Neural cell (in vitro differentiated cells): ENCODE measurements at regions not wholly inside any gene's neighbourhood (a gene's known extent, or its start where the extent isn't known, plus 50 kb on each side); places are given as distances from the start of the nearest gene placed in this dataset.

ENCODE experiments used
- H2AFZ ChIP-seq: fragments of 200-600, 300-800 bp; sonication (generic), shearing (Covaris generic); 2 replicates; pipeline ENCODE4 v1.6.0; 2014; ENCODE audit warnings: low read depth, mild to moderate bottlenecking, antibody characterized with exemption, low read length, moderate library complexity
- H3F3A ChIP-seq: fragments of 200-600 bp; shearing (Covaris generic); 2 replicates; pipeline ENCODE4 v1.6.1; 2016; ENCODE audit warnings: mild to moderate bottlenecking, moderate library complexity, mixed read lengths, antibody characterized with exemption, low read length; ENCODE audit not compliant: insufficient read depth, poor library complexity, severe bottlenecking
- H3K27ac ChIP-seq: fragments of 200-600, 300-800 bp; sonication (generic), shearing (Covaris generic); 2 replicates; pipeline ENCODE4 v1.5.1; 2014; ENCODE audit warnings: mild to moderate bottlenecking, low read length, moderate library complexity
- H3K27me3 ChIP-seq: fragments of 300-800, 200-600 bp; sonication (generic), shearing (Covaris generic); 2 replicates; pipeline ENCODE4 v1.6.0; 2014; ENCODE audit warnings: mild to moderate bottlenecking, low read depth, low read length, moderate library complexity; ENCODE audit not compliant: insufficient read depth
- H3K36me3 ChIP-seq: fragments of 300-800, 200-600 bp; sonication (generic), shearing (Covaris generic); 2 replicates; pipeline ENCODE4 v1.5.1; 2014; ENCODE audit warnings: mild to moderate bottlenecking, antibody characterized with exemption, low read length, moderate library complexity; ENCODE audit not compliant: insufficient read depth
- H3K4me2 ChIP-seq: fragments of 300-800, 200-600 bp; sonication (generic), shearing (Covaris generic); 2 replicates; pipeline ENCODE4 v1.6.0; 2014; ENCODE audit warnings: mild to moderate bottlenecking, low read length
- H3K4me3 ChIP-seq: fragments of 300-800, 200-600 bp; sonication (generic), shearing (Covaris generic); 2 replicates; pipeline ENCODE4 v1.5.1; 2014; ENCODE audit warnings: mild to moderate bottlenecking, low read length, moderate library complexity
- H3K79me2 ChIP-seq: fragments of 200-600 bp; shearing (Covaris generic); replicated peaks from 2 replicates; pipeline ENCODE4 v1.6.0; 2014; ENCODE audit warnings: mild to moderate bottlenecking, low read length, moderate library complexity; ENCODE audit not compliant: insufficient read depth
- H3K9ac ChIP-seq: fragments of 300-800, 200-600 bp; sonication (generic), shearing (Covaris generic); 2 replicates; pipeline ENCODE4 v1.6.1; 2016; ENCODE audit warnings: mild to moderate bottlenecking, low read length, mixed read lengths
- H3K9me2 ChIP-seq: fragments of 200-600 bp; shearing (Covaris generic); 2 replicates; pipeline ENCODE4 v1.6.1; 2016; ENCODE audit warnings: mild to moderate bottlenecking, low read length, mixed read lengths; ENCODE audit not compliant: insufficient read depth
- H3K9me3 ChIP-seq: fragments of 200-600, 300-800 bp; sonication (generic), shearing (Covaris generic); 2 replicates; pipeline ENCODE4 v1.6.1; 2016; ENCODE audit warnings: mild to moderate bottlenecking, mixed run types, low read length, moderate library complexity, mixed read lengths
- H4K20me1 ChIP-seq: fragments of 200-600 bp; shearing (Covaris generic); 2 replicates; pipeline ENCODE4 v1.6.1; 2016; ENCODE audit warnings: mild to moderate bottlenecking, mixed run types; ENCODE audit not compliant: insufficient read depth
- EP300 ChIP-seq: fragments of 450-650 bp; conservative IDR thresholded peaks from 2 replicates; pipeline ENCODE4 v1.6.1; 2014; ENCODE audit warnings: antibody characterized with exemption, mild to moderate bottlenecking, moderate library complexity; ENCODE audit not compliant: poor library complexity, severe bottlenecking
- EZH2 ChIP-seq: fragments of 200-600, 300-800 bp; shearing (Covaris generic), sonication (generic); IDR thresholded peaks from 2 replicates; pipeline ENCODE4 v1.6.1; 2014; ENCODE audit warnings: antibody characterized with exemption, low read length, borderline replicate concordance, mild to moderate bottlenecking; ENCODE audit not compliant: insufficient read depth, poor library complexity, severe bottlenecking
- MXI1 ChIP-seq: fragments of 450-650 bp; conservative IDR thresholded peaks from 2 replicates; pipeline ENCODE4 v1.6.1; 2014; ENCODE audit warnings: antibody characterized with exemption, mild to moderate bottlenecking; ENCODE audit not compliant: poor library complexity, severe bottlenecking
- POLR2AphosphoS5 ChIP-seq: IDR thresholded peaks from 2 replicates; pipeline ENCODE4 v1.6.1; 2012
- RAD21 ChIP-seq: fragments of 450-650 bp; conservative IDR thresholded peaks from 2 replicates; pipeline ENCODE4 v1.6.1; 2014; ENCODE audit warnings: antibody characterized with exemption, mild to moderate bottlenecking, moderate library complexity
- SMC3 ChIP-seq: fragments of 450-650 bp; conservative IDR thresholded peaks from 2 replicates; pipeline ENCODE4 v1.6.1; 2014; ENCODE audit warnings: antibody characterized with exemption, mild to moderate bottlenecking, moderate library complexity; ENCODE audit not compliant: poor library complexity
- TAF1 ChIP-seq: IDR thresholded peaks from 2 replicates; pipeline ENCODE4 v1.6.1; 2012; ENCODE audit warnings: low read depth
- TF ChIP-seq, protein P1 (sequence below): IDR thresholded peaks from 2 replicates; pipeline ENCODE4 v1.6.1; 2012; ENCODE audit warnings: borderline replicate concordance
- TF ChIP-seq, protein P2 (sequence below): fragments of 450-650 bp; IDR thresholded peaks from 2 replicates; pipeline ENCODE4 v1.5.1; 2014; ENCODE audit warnings: antibody characterized with exemption, mild to moderate bottlenecking, moderate library complexity; ENCODE audit not compliant: poor library complexity, severe bottlenecking

DNA sequence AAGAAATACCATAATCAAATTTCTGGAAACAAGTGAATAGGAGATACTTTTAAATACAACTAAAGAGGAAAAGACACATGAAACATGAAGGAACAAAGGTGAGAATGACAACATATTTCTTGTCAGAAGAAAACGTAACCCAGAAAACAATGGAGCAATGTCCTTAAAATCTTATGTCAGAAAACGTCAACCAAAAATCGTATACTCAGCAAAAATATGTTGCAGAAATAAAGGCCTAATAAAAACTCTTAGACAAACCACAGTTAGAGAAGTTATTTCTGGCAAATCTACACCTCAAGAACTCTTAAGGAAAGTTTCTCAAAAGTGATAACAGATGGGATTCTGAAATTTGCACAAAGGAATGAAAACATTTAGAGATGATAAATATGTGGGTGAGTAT is 66.3 kb upstream of the FBXL7 start:
- Histone ChIP-seq H3K27me3 (no peaks in the 10 kb centered on the region), H2AFZ (no peak overlapping the region), H4K20me1 (no peaks in the 10 kb centered on the region), H3K79me2 (no peaks in the 10 kb centered on the region), H3K9me2 (no peaks in the 10 kb centered on the region), H3K4me3 (no peak overlapping the region), H3K9me3 (no peaks in the 10 kb centered on the region), H3F3A (no peaks in the 10 kb centered on the region), H3K9ac (no peak overlapping the region), H3K27ac (no peak overlapping the region), H3K36me3 (no peaks in the 10 kb centered on the region), H3K4me2 (no peak overlapping the region)
- TF ChIP-seq, protein P1, sequence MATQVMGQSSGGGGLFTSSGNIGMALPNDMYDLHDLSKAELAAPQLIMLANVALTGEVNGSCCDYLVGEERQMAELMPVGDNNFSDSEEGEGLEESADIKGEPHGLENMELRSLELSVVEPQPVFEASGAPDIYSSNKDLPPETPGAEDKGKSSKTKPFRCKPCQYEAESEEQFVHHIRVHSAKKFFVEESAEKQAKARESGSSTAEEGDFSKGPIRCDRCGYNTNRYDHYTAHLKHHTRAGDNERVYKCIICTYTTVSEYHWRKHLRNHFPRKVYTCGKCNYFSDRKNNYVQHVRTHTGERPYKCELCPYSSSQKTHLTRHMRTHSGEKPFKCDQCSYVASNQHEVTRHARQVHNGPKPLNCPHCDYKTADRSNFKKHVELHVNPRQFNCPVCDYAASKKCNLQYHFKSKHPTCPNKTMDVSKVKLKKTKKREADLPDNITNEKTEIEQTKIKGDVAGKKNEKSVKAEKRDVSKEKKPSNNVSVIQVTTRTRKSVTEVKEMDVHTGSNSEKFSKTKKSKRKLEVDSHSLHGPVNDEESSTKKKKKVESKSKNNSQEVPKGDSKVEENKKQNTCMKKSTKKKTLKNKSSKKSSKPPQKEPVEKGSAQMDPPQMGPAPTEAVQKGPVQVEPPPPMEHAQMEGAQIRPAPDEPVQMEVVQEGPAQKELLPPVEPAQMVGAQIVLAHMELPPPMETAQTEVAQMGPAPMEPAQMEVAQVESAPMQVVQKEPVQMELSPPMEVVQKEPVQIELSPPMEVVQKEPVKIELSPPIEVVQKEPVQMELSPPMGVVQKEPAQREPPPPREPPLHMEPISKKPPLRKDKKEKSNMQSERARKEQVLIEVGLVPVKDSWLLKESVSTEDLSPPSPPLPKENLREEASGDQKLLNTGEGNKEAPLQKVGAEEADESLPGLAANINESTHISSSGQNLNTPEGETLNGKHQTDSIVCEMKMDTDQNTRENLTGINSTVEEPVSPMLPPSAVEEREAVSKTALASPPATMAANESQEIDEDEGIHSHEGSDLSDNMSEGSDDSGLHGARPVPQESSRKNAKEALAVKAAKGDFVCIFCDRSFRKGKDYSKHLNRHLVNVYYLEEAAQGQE: no peak
- TF ChIP-seq EZH2: no peak
- TF ChIP-seq RAD21: no peak
- TF ChIP-seq EP300: no peak
- no peak for TF ChIP-seq POLR2AphosphoS5
- no peak for TF ChIP-seq MXI1
- TF ChIP-seq TAF1: no peak
- TF ChIP-seq, protein P2, sequence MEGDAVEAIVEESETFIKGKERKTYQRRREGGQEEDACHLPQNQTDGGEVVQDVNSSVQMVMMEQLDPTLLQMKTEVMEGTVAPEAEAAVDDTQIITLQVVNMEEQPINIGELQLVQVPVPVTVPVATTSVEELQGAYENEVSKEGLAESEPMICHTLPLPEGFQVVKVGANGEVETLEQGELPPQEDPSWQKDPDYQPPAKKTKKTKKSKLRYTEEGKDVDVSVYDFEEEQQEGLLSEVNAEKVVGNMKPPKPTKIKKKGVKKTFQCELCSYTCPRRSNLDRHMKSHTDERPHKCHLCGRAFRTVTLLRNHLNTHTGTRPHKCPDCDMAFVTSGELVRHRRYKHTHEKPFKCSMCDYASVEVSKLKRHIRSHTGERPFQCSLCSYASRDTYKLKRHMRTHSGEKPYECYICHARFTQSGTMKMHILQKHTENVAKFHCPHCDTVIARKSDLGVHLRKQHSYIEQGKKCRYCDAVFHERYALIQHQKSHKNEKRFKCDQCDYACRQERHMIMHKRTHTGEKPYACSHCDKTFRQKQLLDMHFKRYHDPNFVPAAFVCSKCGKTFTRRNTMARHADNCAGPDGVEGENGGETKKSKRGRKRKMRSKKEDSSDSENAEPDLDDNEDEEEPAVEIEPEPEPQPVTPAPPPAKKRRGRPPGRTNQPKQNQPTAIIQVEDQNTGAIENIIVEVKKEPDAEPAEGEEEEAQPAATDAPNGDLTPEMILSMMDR: no peak
- no peak for TF ChIP-seq SMC3

DNA sequence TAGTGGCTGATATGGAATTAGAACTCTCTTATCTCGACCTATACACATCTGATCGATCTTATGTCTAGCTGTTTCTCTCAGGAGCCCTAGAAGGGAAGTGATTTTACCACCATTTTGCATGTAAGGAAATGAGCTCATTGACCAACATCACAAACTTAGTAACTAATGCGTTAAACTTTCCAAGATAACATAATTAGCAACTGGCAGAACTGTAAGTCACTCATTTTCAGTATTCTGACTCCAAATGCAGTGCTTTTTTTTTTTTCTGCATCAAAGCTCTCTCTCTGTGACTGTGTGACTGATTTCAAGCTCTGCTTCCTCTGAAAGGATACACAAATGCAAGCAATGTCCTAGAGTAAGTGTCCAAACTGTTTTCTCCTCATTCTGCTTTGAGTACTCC is 68.1 kb upstream of the FBXL7 start:
- Histone ChIP-seq H3K9me3 (no peaks in the 10 kb centered on the region), H3K79me2 (no peaks in the 10 kb centered on the region), H3K9ac (no peak overlapping the region), H3K4me2 (no peak overlapping the region), H3K4me3 (no peak overlapping the region), H3K27ac (no peak overlapping the region), H4K20me1 (no peaks in the 10 kb centered on the region), H3F3A (no peaks in the 10 kb centered on the region), H2AFZ (no peak overlapping the region), H3K27me3 (no peaks in the 10 kb centered on the region), H3K36me3 (no peaks in the 10 kb centered on the region), H3K9me2 (no peaks in the 10 kb centered on the region)
- TF ChIP-seq, protein P1: no peak
- TF ChIP-seq, protein P2: no peak
- TF ChIP-seq POLR2AphosphoS5 (no peak), TAF1 (no peak), EZH2 (no peak), EP300 (no peak), MXI1 (no peak), RAD21 (no peak), SMC3 (no peak)
